Stomach (tissue), 8 donors: ENCODE measurements at regions not wholly inside any gene's neighbourhood (a gene's known extent, or its start where the extent isn't known, plus 50 kb on each side); places are given as distances from the start of the nearest gene placed in this dataset.

Source experiments
- DNase-seq, 2 donors: peaks; one replicate each; pipeline versions ENCODE4 v3.0.0 to v3.0.0-alpha.2; 2013 to 2019
- H3K27ac ChIP-seq, 5 donors: fragments of 200-600 bp in 4 of 5; sonication (generic) in 4 of 5; one replicate each; pipeline ENCODE4 v1.5.1; 2013 to 2019; ENCODE audit warnings: mild to moderate bottlenecking in 1 of 5, moderate library complexity in 1 of 5
- H3K27me3 ChIP-seq, 3 donors: fragments of 200-600 bp; sonication (generic); one replicate each; pipeline ENCODE4 v1.5.1; 2017 to 2019; ENCODE audit warnings: mixed run types in 1 of 3
- H3K36me3 ChIP-seq, 4 donors: fragments of 200-600 bp; sonication (generic); 1 replicate in 3 of 4; 2 replicates in 1 of 4; pipeline ENCODE4 v1.5.1; 2016 to 2019
- H3K4me1 ChIP-seq, 4 donors: fragments of 200-600 bp; sonication (generic); one replicate each; pipeline ENCODE4 v1.5.1; 2016 to 2019
- H3K4me3 ChIP-seq, 4 donors: fragments of 200-600 bp; sonication (generic) in 3 of 4; one replicate each; pipeline ENCODE4 v1.5.1; 2016 to 2019; ENCODE audit warnings: mild to moderate bottlenecking in 1 of 4
- H3K9me3 ChIP-seq, 4 donors: fragments of 200-600 bp; sonication (generic); one replicate each; pipeline ENCODE4 v1.5.1; 2016 to 2019
- CTCF ChIP-seq, 7 experiments: fragments of 450-650 bp in 4 of 7; fragments of 200-600 bp in 3 of 7; sonication (generic) in 3 of 7; IDR thresholded peaks; one replicate each; pipeline ENCODE4 v1.5.1; 2016 to 2019; ENCODE audit warnings: antibody characterized with exemption in 7 of 7, control low read depth in 2 of 7, mild to moderate bottlenecking in 1 of 7
- EP300 ChIP-seq: sonication (generic); formaldehyde crosslinking; IDR thresholded peaks from one replicate; pipeline ENCODE4 v1.6.1; 2017; ENCODE audit warnings: antibody characterized with exemption
- POLR2A ChIP-seq, 4 donors: fragments of 450-650 bp; IDR thresholded peaks; one replicate each; pipeline ENCODE4 v1.6.1; 2016; ENCODE audit warnings: antibody characterized with exemption in 4 of 4, control low read depth in 2 of 4, mild to moderate bottlenecking in 1 of 4, moderate library complexity in 1 of 4
- POLR2AphosphoS5 ChIP-seq, 3 donors: sonication (generic); formaldehyde crosslinking; IDR thresholded peaks; one replicate each; pipeline ENCODE4 v1.6.1; 2016; ENCODE audit warnings: antibody characterized with exemption in 3 of 3
- WGBS, 5 donors: extraction: QIAGEN DNeasy Blood & Tissue Kit in 3 of 5; methylation state at CpG; one replicate each; pipeline versions ENCODE4 v1.1.5 to v1.1.7; 2013 to 2018; 5-methylcytosine and 5-hydroxymethylcytosine counted together
- intact Hi-C: fragments of 100-400 bp; cut with DNase I; formaldehyde crosslinking; loops from one replicate; pipeline ENCODE4 v1.15.1; 2023; ENCODE audit warnings: low total_unique reads
- donor health status: healthy with polysubstance abuse.
- donor health status: Bipolar disorder and iron deficiency.
- donor health status: healthy.

- H3K27ac ChIP-seq: no peak overlapping the region
- no peaks in the 10 kb centered on the region for H3K27me3 ChIP-seq
- WGBS, 5 donors: 81 to 94% (median 89%) methylated on average over 1 of the region's 1 CpG
- TF ChIP-seq EP300 (no peak), POLR2A (IDR thresholded peaks at IDR 0.05) (no peak), CTCF (IDR thresholded peaks at IDR 0.05) (no peak), POLR2AphosphoS5 (IDR thresholded peaks at IDR 0.05) (no peak)
- H3K36me3 ChIP-seq: no peaks in the 10 kb centered on the region
- H3K4me1 ChIP-seq: no peaks in the 10 kb centered on the region
- intact Hi-C loops: no loop called here
- H3K9me3 ChIP-seq: peaks cover 0 to 4% (median 2%) of the 10 kb centered on the region in 4 donors
- H3K4me3 ChIP-seq: no peak overlapping the region
- no peak for DNase-seq
Observed at GRCh38 chr6:88295663-88296062, 129.5 kb upstream of the CNR1 start.

GRCh38 chr6:88294702-88295101 lies 128.6 kb upstream of the CNR1 start:
- Histone ChIP-seq H3K4me3 (no peak overlapping the region), H3K27me3 (no peaks in the 10 kb centered on the region), H3K36me3 (no peaks in the 10 kb centered on the region), H3K9me3 (peaks cover 0 to 8% (median 4%) of the 10 kb centered on the region in 4 donors), H3K4me1 (no peaks in the 10 kb centered on the region), H3K27ac (no peak overlapping the region)
- no peak for DNase-seq
- intact Hi-C loops: no loop called here
- TF ChIP-seq POLR2AphosphoS5 (IDR thresholded peaks at IDR 0.05): no peak
- TF ChIP-seq CTCF (IDR thresholded peaks at IDR 0.05): no peak
- no peak for TF ChIP-seq EP300
- TF ChIP-seq POLR2A (IDR thresholded peaks at IDR 0.05): no peak
- 76 to 90% (median 84%) methylated on average over 1 of the region's 1 CpG for WGBS, 5 donors

- H3K27ac ChIP-seq: no peak overlapping the region
- H3K4me1 ChIP-seq: no peaks in the 10 kb centered on the region
- H3K4me3 ChIP-seq: no peak overlapping the region
- no peaks in the 10 kb centered on the region for H3K36me3 ChIP-seq
- H3K27me3 ChIP-seq: no peaks in the 10 kb centered on the region
- TF ChIP-seq CTCF (IDR thresholded peaks at IDR 0.05) (no peak), POLR2A (IDR thresholded peaks at IDR 0.05) (no peak), EP300 (no peak)
- no peak for DNase-seq
- H3K9me3 ChIP-seq: peaks cover 0 to 33% (median 23%) of the 10 kb centered on the region in 4 donors
- intact Hi-C loops: no loop called here
- 69 to 83% (median 80%) methylated on average over 2 of the region's 2 CpGs for WGBS, 5 donors
Observed at GRCh38 chr6:88290411-88290810, 124.3 kb upstream of the CNR1 start.

DNA sequence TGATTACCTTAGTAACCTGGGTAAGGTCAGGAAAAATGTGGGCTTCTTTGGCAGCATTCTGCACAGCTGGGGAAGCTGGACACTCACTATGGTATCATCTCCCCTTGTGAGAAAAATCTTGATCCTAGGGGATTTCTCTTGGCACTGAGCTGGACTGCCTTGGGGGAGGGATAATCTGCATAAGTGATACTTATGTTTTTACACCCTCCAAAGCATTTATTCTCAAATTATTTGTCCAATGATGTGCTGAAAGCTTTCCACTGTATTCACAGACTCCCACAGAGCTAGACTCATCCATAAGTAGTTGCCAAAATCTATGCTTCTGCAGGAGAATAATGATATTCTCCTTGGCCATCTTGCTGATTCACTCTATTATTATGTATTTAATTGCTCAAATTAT lies 121.5 kb upstream of the CNR1 start:
- Histone ChIP-seq H3K4me3 (no peak overlapping the region), H3K36me3 (no peaks in the 10 kb centered on the region), H3K27ac (no peak overlapping the region), H3K9me3 (peaks cover 0 to 40% (median 28%) of the 10 kb centered on the region in 4 donors), H3K27me3 (no peaks in the 10 kb centered on the region), H3K4me1 (no peaks in the 10 kb centered on the region)
- intact Hi-C loops: no loop called here
- TF ChIP-seq POLR2A (IDR thresholded peaks at IDR 0.05): no peak
- TF ChIP-seq EP300: no peak
- no peak for TF ChIP-seq CTCF (IDR thresholded peaks at IDR 0.05)
- no peak for TF ChIP-seq POLR2AphosphoS5 (IDR thresholded peaks at IDR 0.05)
- no peak for DNase-seq
